ENCODE measurements at regions not wholly inside any gene's neighbourhood (a gene's known extent, or its start where the extent isn't known, plus 50 kb on each side); places are given as distances from the start of the nearest gene placed in this dataset.
A peak's percentile ranks its signal among the peaks of the same experiment; 100 is the strongest.
"Not testable (repeated sequence)": the region's sequence is repeated elsewhere in the genome, so short reads cannot be mapped to it uniquely, and the experiment has no call there.

DNA sequence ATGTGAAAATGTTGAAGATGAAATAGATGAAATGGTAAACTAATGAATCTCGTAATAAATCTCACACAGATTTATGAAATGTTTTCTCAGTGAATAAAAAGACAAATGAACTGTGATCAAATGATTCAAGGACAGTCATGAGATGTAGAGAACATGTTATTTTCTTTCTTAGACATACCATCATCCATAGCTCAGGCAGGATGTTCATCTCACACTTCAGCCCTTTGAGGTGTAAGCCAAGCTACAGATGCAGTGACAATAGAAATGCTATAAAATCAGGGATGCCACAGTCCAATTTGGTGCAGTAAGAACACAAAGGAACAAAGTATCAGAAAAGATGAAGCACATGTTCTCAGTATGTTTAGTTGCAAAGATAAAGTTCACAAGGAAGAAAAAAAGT, 242.7 kb upstream of the KRR1 start:
- no peak for DNase-seq

DNA sequence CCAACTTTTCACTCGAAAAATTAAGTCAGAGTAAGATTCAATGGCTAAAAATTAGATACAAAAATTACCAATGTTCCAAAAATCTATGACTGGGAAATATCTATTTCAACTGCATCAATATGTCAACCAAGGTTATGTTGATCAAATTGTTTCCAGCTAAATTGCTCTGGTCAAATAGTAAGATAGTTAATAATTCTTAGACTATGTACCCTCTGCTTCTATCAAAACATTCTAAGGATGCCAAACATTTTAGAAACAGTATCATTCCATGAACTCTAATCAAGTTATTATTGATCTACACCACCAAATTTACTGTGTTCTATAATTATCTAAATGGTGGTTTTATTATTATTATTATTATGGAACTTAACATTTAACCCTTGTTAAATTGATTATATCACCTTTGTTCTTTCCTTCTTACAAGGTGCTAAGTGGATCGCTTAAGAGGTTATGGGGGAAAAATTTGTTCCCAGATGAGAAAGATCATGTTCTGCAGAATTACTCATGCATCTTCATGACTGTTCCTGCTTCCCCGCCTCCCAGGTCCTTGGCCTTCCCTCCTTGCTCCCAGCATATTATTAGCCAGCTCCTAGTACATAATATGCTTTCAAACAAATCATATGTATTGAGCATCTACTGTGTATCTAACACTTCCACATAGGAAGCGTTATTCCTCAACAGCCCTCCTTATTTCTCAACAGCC, 240.5 kb upstream of the KRR1 start:
- DNase-seq: no peak

GRCh38 chr12:75750716-75751306, 239.4 kb upstream of the KRR1 start:
- no peak for DNase-seq

DNA sequence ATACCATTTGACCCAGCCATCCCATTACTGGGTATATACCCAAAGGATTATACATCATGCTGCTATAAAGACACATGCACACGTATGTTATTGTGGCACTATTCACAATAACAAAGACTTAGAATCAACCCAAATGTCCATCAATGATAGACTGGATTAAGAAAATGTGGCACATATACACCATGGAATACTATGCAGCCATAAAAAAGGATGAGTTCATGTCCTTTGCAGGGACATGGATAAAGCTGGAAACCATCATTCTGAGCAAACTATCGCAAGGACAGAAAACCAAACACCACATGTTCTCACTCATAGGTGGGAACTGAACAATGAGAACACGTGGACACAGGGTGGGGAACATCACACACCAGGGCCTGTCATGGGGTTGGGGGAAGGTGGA, 237.6 kb upstream of the KRR1 start:
- not testable (repeated sequence) for DNase-seq

DNA sequence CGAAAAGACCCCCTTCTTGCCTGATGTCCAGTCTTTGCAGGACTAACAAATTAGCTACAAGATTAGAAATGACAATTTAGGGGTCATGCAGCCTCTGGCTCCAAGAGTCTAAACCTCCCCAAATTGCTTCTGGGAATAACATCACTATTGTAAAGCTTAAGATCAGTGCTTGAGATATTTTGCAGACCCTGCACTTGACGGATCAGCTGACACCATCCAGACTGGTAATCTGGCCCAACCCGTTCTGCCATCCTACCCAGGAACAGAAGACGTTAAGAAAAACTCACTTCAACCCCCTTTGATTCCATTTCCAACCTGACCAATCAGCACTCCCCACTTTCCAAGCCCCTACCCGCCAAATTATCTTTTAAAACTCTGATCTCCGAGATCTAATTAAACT, 236.7 kb upstream of the KRR1 start:
- no peak for DNase-seq

DNA sequence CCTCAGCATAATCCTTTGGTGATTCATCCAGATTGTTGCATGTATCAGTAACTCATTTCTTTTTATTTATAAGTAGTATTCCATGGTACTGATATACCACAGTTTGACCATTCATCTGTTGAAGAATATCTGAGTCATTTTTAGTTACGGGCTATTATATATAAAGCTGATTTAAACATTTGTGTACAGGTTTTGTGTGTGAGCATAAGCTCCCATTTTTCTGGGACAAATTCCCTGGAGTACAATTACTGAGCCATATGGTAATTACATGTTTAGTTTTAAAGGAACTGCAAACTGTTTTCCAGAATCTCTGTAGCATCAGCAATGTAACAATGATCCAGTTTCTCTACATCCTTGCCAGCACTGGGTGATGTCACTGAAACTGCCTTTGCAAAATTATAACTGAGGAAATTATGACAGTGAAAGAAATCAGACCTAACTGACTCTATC, 236.2 kb upstream of the KRR1 start:
- DNase-seq: no peak

DNA sequence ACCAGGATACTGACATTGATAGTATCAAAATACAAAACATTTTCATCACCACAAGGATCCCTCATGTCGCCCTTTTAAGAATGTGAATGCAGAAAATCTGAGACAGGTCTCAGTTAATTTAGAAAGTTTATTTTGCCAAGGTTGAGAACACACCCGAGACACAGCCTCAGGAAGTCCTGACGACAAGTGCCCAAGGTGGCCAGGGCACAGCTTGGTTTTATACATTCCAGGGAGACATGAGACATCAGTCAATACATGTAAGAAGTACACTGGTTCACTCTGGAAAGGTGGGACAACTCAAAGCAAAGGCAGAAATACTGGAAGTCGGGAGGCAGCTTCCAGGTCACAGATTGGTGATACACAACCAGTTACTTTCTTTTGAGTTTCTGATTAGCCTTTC, 235.2 kb upstream of the KRR1 start:
- DNase-seq: no peak

GRCh38 chr12:75744607-75745256, 233.3 kb upstream of the KRR1 start:
- no peak for DNase-seq

DNA sequence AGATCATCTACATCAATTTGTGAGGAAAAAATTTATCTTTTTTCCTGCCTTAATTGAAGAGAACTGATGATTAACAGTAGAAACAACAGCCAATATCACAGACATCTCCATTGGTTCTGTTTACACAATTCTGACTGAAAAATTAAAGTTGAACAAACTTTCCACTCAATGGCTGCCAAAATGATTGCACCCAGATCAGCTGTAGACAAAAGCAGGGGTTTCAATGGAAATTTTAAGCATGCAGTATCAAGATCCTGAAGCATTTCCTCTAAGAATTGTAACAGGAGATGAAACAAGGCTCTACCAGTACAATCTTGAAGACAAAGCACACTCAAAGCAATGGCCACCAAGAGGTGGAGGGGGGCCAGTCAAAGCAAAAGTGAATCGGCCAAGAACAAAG, 231.6 kb upstream of the KRR1 start:
- no peak for DNase-seq

GRCh38 chr12:75742048-75742447, 230.6 kb upstream of the KRR1 start:
- no peak for DNase-seq

DNA sequence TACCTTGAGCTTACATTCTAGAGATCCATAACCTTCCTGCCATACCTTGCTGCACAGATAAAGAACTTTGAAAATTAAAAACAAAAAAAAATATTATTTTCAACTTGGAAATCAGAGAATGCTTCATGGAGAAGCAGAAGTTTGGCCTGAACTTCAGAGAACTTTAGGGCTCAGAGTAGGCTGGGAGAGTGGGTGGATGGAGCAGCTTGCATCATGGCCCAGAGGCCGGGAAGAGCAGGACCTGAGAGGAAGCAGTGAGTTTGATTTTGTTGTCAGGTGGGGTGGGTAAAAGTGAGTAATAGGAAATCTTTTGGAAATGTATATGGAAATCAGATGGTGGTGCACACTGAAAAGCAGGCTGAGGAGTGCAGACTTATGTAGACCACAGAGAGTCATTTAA, 228.5 kb upstream of the KRR1 start:
- DNase-seq: no peak

- DNase-seq: not testable (repeated sequence)
These were observed 227.7 kb upstream of the KRR1 start for GRCh38 chr12:75739098-75739497.

DNA sequence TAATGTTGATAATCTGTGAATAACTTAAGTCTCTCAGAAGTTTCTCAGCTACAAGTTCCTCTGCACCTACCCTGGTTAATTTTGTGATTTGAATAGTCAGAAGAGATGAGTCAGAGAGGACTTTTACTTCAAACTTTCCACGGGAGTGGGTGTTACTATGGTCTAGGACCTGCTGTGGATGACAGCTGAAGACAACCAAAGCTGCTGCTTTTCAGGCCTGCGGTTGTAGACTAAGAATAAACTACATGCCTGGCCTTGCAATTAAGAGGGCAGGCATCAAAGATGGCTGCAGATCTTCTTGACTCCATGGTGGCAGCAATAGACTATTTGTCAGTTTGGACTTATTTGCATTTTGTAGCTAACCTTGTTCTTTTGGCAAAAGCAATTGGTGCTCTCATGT, 227.1 kb upstream of the KRR1 start:
- no peak for DNase-seq

GRCh38 chr12:75735853-75736252, 224.4 kb upstream of the KRR1 start:
- no peak for DNase-seq

GRCh38 chr12:75728826-75729225, 217.4 kb upstream of the KRR1 start:
- no peak for DNase-seq

DNA sequence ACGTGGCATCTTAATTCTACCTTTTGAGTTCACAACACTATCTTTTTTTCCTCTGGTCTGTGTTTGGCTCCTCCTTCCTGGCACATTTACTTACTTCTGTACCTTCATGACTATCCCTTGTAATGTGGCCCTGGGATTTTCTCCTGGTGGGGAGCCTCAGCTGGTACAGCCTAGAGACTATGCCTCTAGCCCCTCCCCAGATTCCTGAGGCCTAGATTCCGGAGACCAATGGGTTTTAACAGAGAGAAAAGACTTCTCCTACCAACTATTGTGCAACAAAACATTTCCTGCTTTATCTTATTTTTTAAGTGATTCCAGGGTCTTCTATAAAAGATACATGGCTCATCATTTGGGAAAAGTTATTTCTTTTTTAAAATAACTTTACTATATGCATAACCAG, 216.2 kb upstream of the KRR1 start:
- no peak for DNase-seq

DNA sequence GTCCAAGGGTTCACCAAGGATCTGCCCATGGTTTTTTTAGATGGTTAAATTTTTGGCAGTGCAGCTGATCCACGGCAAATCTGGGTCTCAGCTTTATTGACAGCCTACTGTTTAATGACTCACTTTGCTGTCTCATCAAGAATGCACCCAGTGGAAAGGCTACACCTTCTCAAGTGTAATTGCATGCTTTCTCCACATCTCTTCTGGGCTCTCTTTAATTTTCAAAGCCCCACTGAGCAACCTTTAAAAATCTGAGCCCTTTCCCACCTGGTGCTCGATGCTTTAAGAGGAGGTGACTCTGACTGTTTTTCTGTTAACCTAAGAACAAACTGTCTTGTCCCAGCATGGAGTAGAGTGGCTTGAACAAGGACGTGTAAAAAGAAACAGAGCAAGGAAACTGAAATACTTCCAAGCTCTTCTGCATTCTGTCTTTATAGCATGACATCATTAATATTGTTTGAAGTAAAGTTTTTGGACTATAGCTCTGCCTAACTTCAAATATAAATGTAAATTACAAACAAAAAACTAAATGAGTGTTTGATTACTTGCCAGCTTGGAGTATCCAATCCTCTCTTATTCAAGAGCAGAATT, 214.2 kb upstream of the KRR1 start:
- no peak for DNase-seq

DNA sequence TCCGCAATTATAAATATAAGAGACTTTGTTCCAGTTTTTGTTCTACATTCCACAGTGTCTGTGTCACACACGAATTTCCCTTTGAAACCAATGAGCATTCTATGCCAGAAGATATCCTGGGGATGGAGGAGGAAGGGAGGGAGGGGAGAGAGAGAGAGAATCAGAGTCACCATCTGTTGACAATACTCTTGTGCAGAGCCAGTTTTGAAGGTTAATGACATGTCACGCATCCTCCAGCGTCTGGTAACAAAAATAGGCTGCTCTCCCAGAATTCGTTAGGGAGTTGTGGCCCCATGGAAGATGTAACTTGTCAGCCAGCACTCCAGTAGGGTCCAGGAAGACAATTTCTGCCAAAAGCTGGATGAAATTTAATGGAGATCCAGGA, 213.5 kb upstream of the KRR1 start:
- no peak for DNase-seq

DNA sequence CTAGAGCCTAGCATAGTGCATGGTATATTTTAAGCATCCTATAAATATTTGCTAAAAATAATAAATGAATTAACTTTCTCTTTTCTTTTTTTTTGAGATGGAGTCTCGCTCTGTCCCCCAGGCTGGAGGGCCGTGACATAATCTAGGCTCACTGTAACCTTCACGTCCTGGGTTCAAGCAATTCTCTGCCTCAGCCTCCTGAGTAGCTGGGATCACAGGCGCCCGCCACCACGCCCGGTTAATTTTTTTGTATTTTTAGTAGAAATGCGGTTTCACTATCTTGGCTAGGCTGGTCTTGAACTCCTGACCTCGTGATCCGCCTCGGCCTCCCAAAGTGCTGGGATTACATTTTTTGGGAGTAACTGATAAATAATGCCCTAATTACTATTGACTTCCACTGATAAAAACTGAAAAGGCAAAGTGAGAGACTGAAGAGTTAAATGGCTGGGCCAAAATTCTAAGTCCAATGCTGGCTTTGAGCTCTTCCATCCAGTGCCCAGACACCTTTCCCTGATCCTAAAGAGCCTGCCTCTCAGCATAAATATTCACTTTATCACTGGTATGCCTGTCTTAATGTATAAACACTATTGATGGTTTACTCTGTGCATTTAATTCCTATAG, 213.0 kb upstream of the KRR1 start:
- no peak for DNase-seq

GRCh38 chr12:75722714-75723200, 211.3 kb upstream of the KRR1 start:
- no peak for DNase-seq

DNA sequence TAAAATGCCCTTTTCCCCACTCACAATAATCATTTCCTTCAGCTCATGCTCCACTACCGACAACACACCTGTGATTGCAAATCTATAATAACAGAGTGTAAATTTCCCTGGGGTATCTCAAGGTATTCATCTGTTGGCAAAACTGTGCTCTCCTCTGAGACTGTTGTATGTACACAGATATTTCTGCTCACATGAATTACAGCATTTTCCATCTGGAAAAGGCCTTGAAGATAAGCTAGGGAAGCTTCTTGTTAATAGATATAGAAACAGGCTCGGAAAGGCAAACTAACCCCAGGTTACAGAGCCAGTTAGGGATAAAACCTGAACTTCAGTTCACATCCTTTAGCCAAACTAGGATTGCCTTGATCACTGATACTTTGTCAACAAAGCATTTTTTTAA, 210.4 kb upstream of the KRR1 start:
- no peak for DNase-seq

GRCh38 chr12:75720812-75721641, 209.6 kb upstream of the KRR1 start:
- peak; percentile 45 for DNase-seq

GRCh38 chr12:75717902-75718301, 206.5 kb upstream of the KRR1 start:
- DNase-seq: no peak

Data from NCI-H2107 (cell line).